ENCODE measurements at regions not wholly inside any gene's neighbourhood (a gene's known extent, or its start where the extent isn't known, plus 50 kb on each side); places are given as distances from the start of the nearest gene placed in this dataset.

- H3K4me3 ChIP-seq (ENCODE audit: low read depth, low read length) = no peak overlapping the region
- no peaks in the 10 kb centered on the region for H3K27me3 ChIP-seq (ENCODE audit: control insufficient read depth, insufficient read depth, low read length)
- H3K9me3 ChIP-seq (ENCODE audit: control insufficient read depth, insufficient read depth, low read length) = no peaks in the 10 kb centered on the region
- no peaks in the 10 kb centered on the region for H3K4me1 ChIP-seq (ENCODE audit: control insufficient read depth, insufficient read depth, low read length)
- no peaks in the 10 kb centered on the region for H3K36me3 ChIP-seq (ENCODE audit: control insufficient read depth, insufficient read depth, low read length)
- no peak overlapping the region for H3K27ac ChIP-seq (ENCODE audit: low read depth, low read length)
- no peak overlapping the region for H3K9ac ChIP-seq (ENCODE audit: low read depth, low read length)
Observed at GRCh38 chr11:29490938-29491337, 525.9 kb downstream of the KCNA4 start.

- Histone ChIP-seq H3K36me3 (ENCODE audit: control insufficient read depth, insufficient read depth, low read length) (no peaks in the 10 kb centered on the region), H3K27me3 (ENCODE audit: control insufficient read depth, insufficient read depth, low read length) (no peaks in the 10 kb centered on the region)
Observed at GRCh38 chr11:29486301-29486700, 530.5 kb downstream of the KCNA4 start.

GRCh38 chr11:29485641-29486040, 531.2 kb downstream of the KCNA4 start:
- H3K36me3 ChIP-seq (ENCODE audit: control insufficient read depth, insufficient read depth, low read length) = no peaks in the 10 kb centered on the region
- no peaks in the 10 kb centered on the region for H3K27me3 ChIP-seq (ENCODE audit: control insufficient read depth, insufficient read depth, low read length)
- no peaks in the 10 kb centered on the region for H3K9me3 ChIP-seq (ENCODE audit: control insufficient read depth, insufficient read depth, low read length)
- no peak overlapping the region for H3K4me3 ChIP-seq (ENCODE audit: low read depth, low read length)
- no peak overlapping the region for H3K9ac ChIP-seq (ENCODE audit: low read depth, low read length)
- H3K27ac ChIP-seq (ENCODE audit: low read depth, low read length) = no peak overlapping the region
- no peaks in the 10 kb centered on the region for H3K4me1 ChIP-seq (ENCODE audit: control insufficient read depth, insufficient read depth, low read length)

More at GRCh38 chr11:29486301-29486700, 530.5 kb downstream of the KCNA4 start:
- Histone ChIP-seq H3K4me3 (ENCODE audit: low read depth, low read length) (no peak overlapping the region), H3K27ac (ENCODE audit: low read depth, low read length) (no peak overlapping the region), H3K4me1 (ENCODE audit: control insufficient read depth, insufficient read depth, low read length) (no peaks in the 10 kb centered on the region), H3K9ac (ENCODE audit: low read depth, low read length) (no peak overlapping the region), H3K9me3 (ENCODE audit: control insufficient read depth, insufficient read depth, low read length) (no peaks in the 10 kb centered on the region)

- Histone ChIP-seq H3K4me3 (ENCODE audit: low read depth, low read length) (no peak overlapping the region), H3K4me1 (ENCODE audit: control insufficient read depth, insufficient read depth, low read length) (no peaks in the 10 kb centered on the region), H3K27ac (ENCODE audit: low read depth, low read length) (no peak overlapping the region), H3K9me3 (ENCODE audit: control insufficient read depth, insufficient read depth, low read length) (no peaks in the 10 kb centered on the region), H3K9ac (ENCODE audit: low read depth, low read length) (no peak overlapping the region), H3K27me3 (ENCODE audit: control insufficient read depth, insufficient read depth, low read length) (no peaks in the 10 kb centered on the region), H3K36me3 (ENCODE audit: control insufficient read depth, insufficient read depth, low read length) (no peaks in the 10 kb centered on the region)
Observed at GRCh38 chr11:29484548-29484947, 532.3 kb downstream of the KCNA4 start.

GRCh38 chr11:29483831-29484230, 533.0 kb downstream of the KCNA4 start:
- Histone ChIP-seq H3K36me3 (ENCODE audit: control insufficient read depth, insufficient read depth, low read length) (no peaks in the 10 kb centered on the region), H3K9ac (ENCODE audit: low read depth, low read length) (no peak overlapping the region), H3K4me1 (ENCODE audit: control insufficient read depth, insufficient read depth, low read length) (no peaks in the 10 kb centered on the region), H3K4me3 (ENCODE audit: low read depth, low read length) (no peak overlapping the region), H3K27me3 (ENCODE audit: control insufficient read depth, insufficient read depth, low read length) (no peaks in the 10 kb centered on the region), H3K27ac (ENCODE audit: low read depth, low read length) (no peak overlapping the region), H3K9me3 (ENCODE audit: control insufficient read depth, insufficient read depth, low read length) (no peaks in the 10 kb centered on the region)

GRCh38 chr11:29482510-29482909, 534.3 kb downstream of the KCNA4 start:
- Histone ChIP-seq H3K9ac (ENCODE audit: low read depth, low read length) (no peak overlapping the region), H3K36me3 (ENCODE audit: control insufficient read depth, insufficient read depth, low read length) (no peaks in the 10 kb centered on the region), H3K9me3 (ENCODE audit: control insufficient read depth, insufficient read depth, low read length) (no peaks in the 10 kb centered on the region), H3K27ac (ENCODE audit: low read depth, low read length) (no peak overlapping the region), H3K4me1 (ENCODE audit: control insufficient read depth, insufficient read depth, low read length) (no peaks in the 10 kb centered on the region), H3K27me3 (ENCODE audit: control insufficient read depth, insufficient read depth, low read length) (no peaks in the 10 kb centered on the region), H3K4me3 (ENCODE audit: low read depth, low read length) (no peak overlapping the region)

- Histone ChIP-seq H3K36me3 (ENCODE audit: control insufficient read depth, insufficient read depth, low read length) (no peaks in the 10 kb centered on the region), H3K27ac (ENCODE audit: low read depth, low read length) (no peak overlapping the region), H3K9me3 (ENCODE audit: control insufficient read depth, insufficient read depth, low read length) (no peaks in the 10 kb centered on the region), H3K9ac (ENCODE audit: low read depth, low read length) (no peak overlapping the region), H3K4me3 (ENCODE audit: low read depth, low read length) (no peak overlapping the region), H3K27me3 (ENCODE audit: control insufficient read depth, insufficient read depth, low read length) (no peaks in the 10 kb centered on the region), H3K4me1 (ENCODE audit: control insufficient read depth, insufficient read depth, low read length) (no peaks in the 10 kb centered on the region)
Observed at GRCh38 chr11:29481738-29482137, 535.1 kb downstream of the KCNA4 start.

- Histone ChIP-seq H3K4me1 (ENCODE audit: control insufficient read depth, insufficient read depth, low read length) (no peaks in the 10 kb centered on the region), H3K4me3 (ENCODE audit: low read depth, low read length) (no peak overlapping the region), H3K9ac (ENCODE audit: low read depth, low read length) (no peak overlapping the region), H3K9me3 (ENCODE audit: control insufficient read depth, insufficient read depth, low read length) (no peaks in the 10 kb centered on the region), H3K36me3 (ENCODE audit: control insufficient read depth, insufficient read depth, low read length) (no peaks in the 10 kb centered on the region), H3K27ac (ENCODE audit: low read depth, low read length) (no peak overlapping the region), H3K27me3 (ENCODE audit: control insufficient read depth, insufficient read depth, low read length) (no peaks in the 10 kb centered on the region)
Observed at GRCh38 chr11:29480981-29481380, 535.8 kb downstream of the KCNA4 start.

- no peaks in the 10 kb centered on the region for H3K36me3 ChIP-seq (ENCODE audit: control insufficient read depth, insufficient read depth, low read length)
- H3K9ac ChIP-seq (ENCODE audit: low read depth, low read length) = no peak overlapping the region
- no peak overlapping the region for H3K27ac ChIP-seq (ENCODE audit: low read depth, low read length)
- no peaks in the 10 kb centered on the region for H3K9me3 ChIP-seq (ENCODE audit: control insufficient read depth, insufficient read depth, low read length)
- no peaks in the 10 kb centered on the region for H3K27me3 ChIP-seq (ENCODE audit: control insufficient read depth, insufficient read depth, low read length)
- peaks cover 18% of the 10 kb centered on the region for H3K4me1 ChIP-seq (ENCODE audit: control insufficient read depth, insufficient read depth, low read length)
- H3K4me3 ChIP-seq (ENCODE audit: low read depth, low read length) = no peak overlapping the region
Observed at GRCh38 chr11:29458252-29458651, 558.6 kb downstream of the KCNA4 start.

- no peak overlapping the region for H3K4me3 ChIP-seq (ENCODE audit: low read depth, low read length)
- H3K4me1 ChIP-seq (ENCODE audit: control insufficient read depth, insufficient read depth, low read length) = peaks cover 12% of the 10 kb centered on the region
- H3K36me3 ChIP-seq (ENCODE audit: control insufficient read depth, insufficient read depth, low read length) = no peaks in the 10 kb centered on the region
- no peak overlapping the region for H3K9ac ChIP-seq (ENCODE audit: low read depth, low read length)
- no peaks in the 10 kb centered on the region for H3K27me3 ChIP-seq (ENCODE audit: control insufficient read depth, insufficient read depth, low read length)
- no peaks in the 10 kb centered on the region for H3K9me3 ChIP-seq (ENCODE audit: control insufficient read depth, insufficient read depth, low read length)
- H3K27ac ChIP-seq (ENCODE audit: low read depth, low read length) = no peak overlapping the region
Observed at GRCh38 chr11:29452146-29452545, 564.7 kb downstream of the KCNA4 start.

GRCh38 chr11:29449281-29450074, 567.4 kb downstream of the KCNA4 start:
- no peaks in the 10 kb centered on the region for H3K9me3 ChIP-seq (ENCODE audit: control insufficient read depth, insufficient read depth, low read length)
- H3K27me3 ChIP-seq (ENCODE audit: control insufficient read depth, insufficient read depth, low read length) = no peaks in the 10 kb centered on the region
- H3K4me1 ChIP-seq (ENCODE audit: control insufficient read depth, insufficient read depth, low read length) = no peaks in the 10 kb centered on the region
- no peak overlapping the region for H3K4me3 ChIP-seq (ENCODE audit: low read depth, low read length)
- H3K36me3 ChIP-seq (ENCODE audit: control insufficient read depth, insufficient read depth, low read length) = no peaks in the 10 kb centered on the region
- H3K27ac ChIP-seq (ENCODE audit: low read depth, low read length) = no peak overlapping the region
- H3K9ac ChIP-seq (ENCODE audit: low read depth, low read length) = no peak overlapping the region
